ENCODE measurements at regions not wholly inside any gene's neighbourhood (a gene's known extent, or its start where the extent isn't known, plus 50 kb on each side); places are given as distances from the start of the nearest gene placed in this dataset.

DNA sequence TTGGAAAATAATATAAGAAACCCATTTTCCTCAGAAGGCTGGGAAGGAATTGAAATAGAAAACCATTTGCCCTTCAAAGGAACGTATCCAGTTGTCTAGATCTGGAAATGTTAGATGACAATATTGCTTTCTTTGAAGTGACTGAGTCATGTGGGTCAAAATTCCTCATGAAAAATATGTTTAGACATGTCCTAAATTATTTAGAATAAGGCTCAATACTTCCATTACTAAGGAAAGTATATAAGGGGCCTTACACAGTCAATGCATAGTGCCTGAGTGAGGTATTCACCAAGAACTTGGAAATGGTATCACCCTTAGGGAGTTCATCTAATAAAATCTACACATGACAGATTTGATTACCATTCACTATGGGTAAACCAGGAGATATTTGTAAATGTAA is 619.8 kb upstream of the KCNMB2 start:
- ATAC-seq (replicated peaks in 1 of 2) (no peak), DNase-seq (no peak)
- Mint-ChIP-seq H3K36me3 (ENCODE audit: insufficient read depth in 2 of 2) (peaks cover 0 to 2% of the 10 kb centered on the region in 2 donors), H3K4me3 (no peak overlapping the region), H3K27ac (peak overlapping the region; percentile 32), H3K9me3 (peaks cover under 1 to 8% of the 10 kb centered on the region in 2 donors), H3K27me3 (ENCODE audit: low read depth) (no peaks in the 10 kb centered on the region), H3K4me1 (ENCODE audit: low read depth) (no peaks in the 10 kb centered on the region)

DNA sequence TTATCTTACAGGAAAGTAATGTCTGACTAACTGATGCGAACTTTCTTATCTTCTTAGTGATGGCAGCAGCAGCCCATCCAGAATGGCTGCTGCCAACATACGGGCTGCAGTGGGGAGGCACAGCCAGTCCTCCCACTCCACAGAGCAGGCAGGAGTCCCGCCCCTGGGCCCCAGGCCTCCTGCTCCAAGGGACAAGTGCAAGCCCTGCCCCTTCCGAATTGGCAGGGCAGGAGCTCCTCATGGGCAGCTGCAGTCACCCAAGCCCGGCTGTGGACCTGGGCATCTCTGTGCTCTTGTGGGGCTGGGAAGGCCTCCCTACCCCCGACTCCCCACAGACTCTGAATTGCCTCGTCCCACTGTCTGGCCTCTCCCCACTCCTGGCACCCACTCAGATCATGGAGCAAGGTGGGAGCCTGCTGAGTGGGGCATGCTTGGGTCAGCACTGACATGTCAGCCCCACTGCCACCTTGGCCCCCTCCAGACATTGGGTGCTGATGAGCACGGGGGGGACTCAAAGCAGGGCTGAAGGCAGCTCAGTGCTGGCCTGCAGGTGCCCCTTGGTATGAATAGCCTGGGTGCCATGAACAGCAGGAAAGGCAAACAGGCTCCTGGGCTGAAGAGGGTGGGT is 618.9 kb upstream of the KCNMB2 start:
- no peak for DNase-seq
- Mint-ChIP-seq H3K36me3 (ENCODE audit: insufficient read depth in 2 of 2) (peaks cover 0 to 2% of the 10 kb centered on the region in 2 donors), H3K4me1 (ENCODE audit: low read depth) (no peaks in the 10 kb centered on the region), H3K4me3 (no peak overlapping the region), H3K27me3 (ENCODE audit: low read depth) (no peaks in the 10 kb centered on the region), H3K27ac (no peak overlapping the region), H3K9me3 (peaks cover 0 to 8% of the 10 kb centered on the region in 2 donors)
- no peak for ATAC-seq (replicated peaks in 1 of 2)

- no peaks in the 10 kb centered on the region for H3K36me3 Mint-ChIP-seq (ENCODE audit: insufficient read depth in 2 of 2)
- DNase-seq (no peak), ATAC-seq (replicated peaks in 1 of 2) (no peak)
- H3K4me3 Mint-ChIP-seq = no peak overlapping the region
- peaks cover 0 to 2% of the 10 kb centered on the region in 2 donors for H3K9me3 Mint-ChIP-seq
- no peaks in the 10 kb centered on the region for H3K27me3 Mint-ChIP-seq (ENCODE audit: low read depth)
- H3K4me1 Mint-ChIP-seq (ENCODE audit: low read depth) = no peaks in the 10 kb centered on the region
- H3K27ac Mint-ChIP-seq = no peak overlapping the region
Observed at GRCh38 chr3:177921153-177921552, 615.1 kb upstream of the KCNMB2 start.

- ATAC-seq (replicated peaks in 1 of 2) (no peak), DNase-seq (no peak)
- H3K27me3 Mint-ChIP-seq (ENCODE audit: low read depth) = no peaks in the 10 kb centered on the region
Observed at GRCh38 chr3:177924261-177924660, 612.0 kb upstream of the KCNMB2 start.

GRCh38 chr3:177928172-177928873 is 607.9 kb upstream of the KCNMB2 start:
- peak overlapping the region; percentile 34 for H3K27ac Mint-ChIP-seq
- peaks cover 25% of the 10 kb centered on the region for H3K4me1 Mint-ChIP-seq (ENCODE audit: low read depth)
- peak; percentile 58 to 62 for ATAC-seq (replicated peaks in 1 of 2)
- DNase-seq = no peak
- H3K9me3 Mint-ChIP-seq = peaks cover 0 to 2% of the 10 kb centered on the region in 2 donors
- H3K4me3 Mint-ChIP-seq = peak overlapping the region in 1 of 2 donors; percentile 54
- H3K27me3 Mint-ChIP-seq (ENCODE audit: low read depth) = no peaks in the 10 kb centered on the region
- H3K36me3 Mint-ChIP-seq (ENCODE audit: insufficient read depth in 2 of 2) = no peaks in the 10 kb centered on the region

More at GRCh38 chr3:177924261-177924660, 612.0 kb upstream of the KCNMB2 start:
- H3K9me3 Mint-ChIP-seq = peaks cover 0 to 2% of the 10 kb centered on the region in 2 donors
- no peaks in the 10 kb centered on the region for H3K36me3 Mint-ChIP-seq (ENCODE audit: insufficient read depth in 2 of 2)
- H3K4me1 Mint-ChIP-seq (ENCODE audit: low read depth) = peaks cover 16% of the 10 kb centered on the region
- H3K4me3 Mint-ChIP-seq = no peak overlapping the region
- H3K27ac Mint-ChIP-seq = no peak overlapping the region

- peaks cover 25% of the 10 kb centered on the region for H3K4me1 Mint-ChIP-seq (ENCODE audit: low read depth)
- no peaks in the 10 kb centered on the region for H3K9me3 Mint-ChIP-seq
- H3K27me3 Mint-ChIP-seq (ENCODE audit: low read depth) = no peaks in the 10 kb centered on the region
- no peaks in the 10 kb centered on the region for H3K36me3 Mint-ChIP-seq (ENCODE audit: insufficient read depth in 2 of 2)
- peak; percentile 43 to 84 for ATAC-seq (replicated peaks in 1 of 2)
- no peak overlapping the region for H3K27ac Mint-ChIP-seq
- DNase-seq = peak in 1 of 2 donors; percentile 9
- H3K4me3 Mint-ChIP-seq = no peak overlapping the region
Observed at GRCh38 chr3:177929310-177929709, 606.9 kb upstream of the KCNMB2 start.

- peaks cover 25% of the 10 kb centered on the region for H3K4me1 Mint-ChIP-seq (ENCODE audit: low read depth)
- no peak overlapping the region for H3K27ac Mint-ChIP-seq
- no peak for ATAC-seq (replicated peaks in 1 of 2)
- DNase-seq = no peak
- no peaks in the 10 kb centered on the region for H3K36me3 Mint-ChIP-seq (ENCODE audit: insufficient read depth in 2 of 2)
- no peaks in the 10 kb centered on the region for H3K27me3 Mint-ChIP-seq (ENCODE audit: low read depth)
- H3K9me3 Mint-ChIP-seq = no peaks in the 10 kb centered on the region
- H3K4me3 Mint-ChIP-seq = no peak overlapping the region
Observed at GRCh38 chr3:177930771-177931170, 605.5 kb upstream of the KCNMB2 start.

DNA sequence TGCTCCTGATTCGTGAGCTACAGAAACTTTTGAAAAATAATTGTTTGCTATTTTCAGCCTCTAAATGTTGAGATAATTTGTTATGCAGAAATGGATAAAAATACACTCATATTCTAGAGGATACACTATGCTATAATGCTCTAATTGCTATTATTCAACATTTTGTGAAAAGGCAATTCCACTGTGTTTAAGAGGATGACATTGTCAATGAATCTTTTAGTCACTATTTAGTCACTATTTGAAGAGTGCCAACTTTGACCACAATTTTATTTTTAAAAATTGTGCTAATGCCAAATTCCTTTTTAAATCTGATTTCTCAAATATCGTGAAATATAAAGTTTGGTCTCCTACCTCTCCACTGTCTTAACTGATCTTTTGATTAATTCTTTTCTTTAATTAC is 604.9 kb upstream of the KCNMB2 start:
- ATAC-seq (replicated peaks in 1 of 2) (no peak), DNase-seq (no peak)
- no peaks in the 10 kb centered on the region for H3K27me3 Mint-ChIP-seq (ENCODE audit: low read depth)
- H3K4me1 Mint-ChIP-seq (ENCODE audit: low read depth) = peaks cover 25% of the 10 kb centered on the region
- H3K36me3 Mint-ChIP-seq (ENCODE audit: insufficient read depth in 2 of 2) = no peaks in the 10 kb centered on the region
- H3K27ac Mint-ChIP-seq = no peak overlapping the region
- no peak overlapping the region for H3K4me3 Mint-ChIP-seq
- H3K9me3 Mint-ChIP-seq = no peaks in the 10 kb centered on the region

DNA sequence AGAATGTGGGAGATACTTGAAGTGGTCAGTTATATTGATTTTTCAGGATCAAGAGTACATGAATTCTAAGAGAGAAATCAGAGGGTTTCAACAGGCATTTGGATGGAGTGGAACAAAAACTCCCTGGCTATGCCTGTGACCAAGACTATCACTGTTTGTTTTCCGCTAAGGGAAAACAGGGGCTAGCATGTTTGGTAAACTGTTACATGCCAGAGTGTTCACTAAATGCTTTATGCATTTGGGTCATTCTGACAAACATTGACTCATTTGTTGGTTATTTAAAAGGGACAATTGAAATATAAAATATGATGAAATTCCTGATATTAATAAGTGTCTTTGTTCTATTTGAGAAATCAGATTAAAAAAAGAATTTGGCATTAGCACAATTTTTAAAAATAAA is 603.9 kb upstream of the KCNMB2 start:
- Mint-ChIP-seq H3K27ac (no peak overlapping the region), H3K9me3 (no peaks in the 10 kb centered on the region), H3K4me1 (ENCODE audit: low read depth) (peaks cover 25% of the 10 kb centered on the region), H3K27me3 (ENCODE audit: low read depth) (no peaks in the 10 kb centered on the region), H3K4me3 (no peak overlapping the region), H3K36me3 (ENCODE audit: insufficient read depth in 2 of 2) (no peaks in the 10 kb centered on the region)
- ATAC-seq (replicated peaks in 1 of 2) (no peak), DNase-seq (no peak)

GRCh38 chr3:177932750-177933660 is 603.2 kb upstream of the KCNMB2 start:
- ATAC-seq (replicated peaks in 1 of 2) = no peak
- Mint-ChIP-seq H3K36me3 (ENCODE audit: insufficient read depth in 2 of 2) (no peaks in the 10 kb centered on the region), H3K9me3 (no peaks in the 10 kb centered on the region), H3K27me3 (ENCODE audit: low read depth) (no peaks in the 10 kb centered on the region), H3K27ac (no peak overlapping the region), H3K4me1 (ENCODE audit: low read depth) (peaks cover 20% of the 10 kb centered on the region), H3K4me3 (no peak overlapping the region)
- no peak for DNase-seq

GRCh38 chr3:177934001-177934891 is 602.0 kb upstream of the KCNMB2 start:
- no peak overlapping the region for H3K4me3 Mint-ChIP-seq
- H3K27me3 Mint-ChIP-seq (ENCODE audit: low read depth) = no peaks in the 10 kb centered on the region
- H3K27ac Mint-ChIP-seq = no peak overlapping the region
- H3K9me3 Mint-ChIP-seq = no peaks in the 10 kb centered on the region
- no peak for DNase-seq
- no peaks in the 10 kb centered on the region for H3K36me3 Mint-ChIP-seq (ENCODE audit: insufficient read depth in 2 of 2)
- peaks cover 10% of the 10 kb centered on the region for H3K4me1 Mint-ChIP-seq (ENCODE audit: low read depth)
- ATAC-seq (replicated peaks in 1 of 2) = no peak

DNA sequence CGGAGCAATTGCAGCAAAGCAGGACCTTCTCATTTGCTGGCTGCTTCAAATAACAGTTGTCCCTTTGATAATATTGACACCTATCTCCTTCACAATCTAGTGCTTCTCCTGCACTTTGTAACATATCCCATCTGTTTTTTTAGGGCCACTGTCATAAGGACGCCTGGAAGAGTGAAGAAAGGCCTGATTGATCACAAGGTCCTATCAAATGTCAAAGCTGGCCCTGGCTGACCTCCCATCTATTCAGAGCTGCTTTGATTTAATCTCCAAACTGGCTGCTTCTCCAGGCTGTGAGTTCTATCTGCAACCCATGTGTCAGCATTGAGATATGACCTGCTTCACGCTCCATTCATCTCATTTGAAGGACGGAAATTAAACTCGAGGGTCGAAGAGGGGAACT is 601.2 kb upstream of the KCNMB2 start:
- no peak overlapping the region for H3K27ac Mint-ChIP-seq
- H3K27me3 Mint-ChIP-seq (ENCODE audit: low read depth) = no peaks in the 10 kb centered on the region
- DNase-seq (no peak), ATAC-seq (replicated peaks in 1 of 2) (no peak)
- peaks cover 2% of the 10 kb centered on the region for H3K4me1 Mint-ChIP-seq (ENCODE audit: low read depth)
- H3K4me3 Mint-ChIP-seq = no peak overlapping the region
- no peaks in the 10 kb centered on the region for H3K9me3 Mint-ChIP-seq
- no peaks in the 10 kb centered on the region for H3K36me3 Mint-ChIP-seq (ENCODE audit: insufficient read depth in 2 of 2)

Data from activated T-cell treated with anti-CD3 and anti-CD28 coated beads, Interleukin-2, amount 50 U/mL, for 72 hours (primary cell).